Ureter (tissue), 1 donor: ENCODE measurements at regions not wholly inside any gene's neighbourhood (a gene's known extent, or its start where the extent isn't known, plus 50 kb on each side); places are given as distances from the start of the nearest gene placed in this dataset.
"Not testable (repeated sequence)": the region's sequence is repeated elsewhere in the genome, so short reads cannot be mapped to it uniquely, and the experiment has no call there.

Experiments used
- DNase-seq: peaks from one replicate; pipeline ENCODE4 v3.0.0-alpha.2; 2020; ENCODE audit warnings: low spot score
- donor health status: DM: yes; HTN: yes; CAD: no.

- no peak for DNase-seq
Observed at GRCh38 chrX:55813150-55813549, 95.6 kb downstream of the RRAGB start.

GRCh38 chrX:55815546-55815945 lies 98.0 kb downstream of the RRAGB start:
- DNase-seq = no peak

GRCh38 chrX:55816023-55816422 lies 98.5 kb downstream of the RRAGB start:
- DNase-seq = no peak

- no peak for DNase-seq
Observed at GRCh38 chrX:55818673-55819375, 101.3 kb downstream of the RRAGB start.

GRCh38 chrX:55839485-55839884 lies 121.9 kb downstream of the RRAGB start:
- no peak for DNase-seq

- no peak for DNase-seq
Observed at GRCh38 chrX:55841962-55842752, 124.6 kb downstream of the RRAGB start.

GRCh38 chrX:55866779-55867178 lies 149.2 kb downstream of the RRAGB start:
- not testable (repeated sequence) for DNase-seq

- DNase-seq = no peak
Observed at GRCh38 chrX:55867181-55867651, 149.7 kb downstream of the RRAGB start.

- no peak for DNase-seq
Observed at GRCh38 chrX:55867708-55868107, 150.2 kb downstream of the RRAGB start.

- no peak for DNase-seq
Observed at GRCh38 chrX:55874807-55875206, 157.3 kb downstream of the RRAGB start.

GRCh38 chrX:55883541-55883940 lies 166.0 kb downstream of the RRAGB start:
- not testable (repeated sequence) for DNase-seq

GRCh38 chrX:55907968-55908607 lies 190.5 kb downstream of the RRAGB start:
- DNase-seq = peak; percentile 75

GRCh38 chrX:55908661-55909212 lies 191.2 kb downstream of the RRAGB start:
- no peak for DNase-seq

GRCh38 chrX:55919367-55920221 lies 202.0 kb downstream of the RRAGB start:
- no peak for DNase-seq

GRCh38 chrX:55924574-55924973 lies 207.0 kb downstream of the RRAGB start:
- no peak for DNase-seq

- DNase-seq = not testable (repeated sequence)
Observed at GRCh38 chrX:55928529-55928928, 211.0 kb downstream of the RRAGB start.
